ENCODE measurements at regions not wholly inside any gene's neighbourhood (a gene's known extent, or its start where the extent isn't known, plus 50 kb on each side); places are given as distances from the start of the nearest gene placed in this dataset.

DNA sequence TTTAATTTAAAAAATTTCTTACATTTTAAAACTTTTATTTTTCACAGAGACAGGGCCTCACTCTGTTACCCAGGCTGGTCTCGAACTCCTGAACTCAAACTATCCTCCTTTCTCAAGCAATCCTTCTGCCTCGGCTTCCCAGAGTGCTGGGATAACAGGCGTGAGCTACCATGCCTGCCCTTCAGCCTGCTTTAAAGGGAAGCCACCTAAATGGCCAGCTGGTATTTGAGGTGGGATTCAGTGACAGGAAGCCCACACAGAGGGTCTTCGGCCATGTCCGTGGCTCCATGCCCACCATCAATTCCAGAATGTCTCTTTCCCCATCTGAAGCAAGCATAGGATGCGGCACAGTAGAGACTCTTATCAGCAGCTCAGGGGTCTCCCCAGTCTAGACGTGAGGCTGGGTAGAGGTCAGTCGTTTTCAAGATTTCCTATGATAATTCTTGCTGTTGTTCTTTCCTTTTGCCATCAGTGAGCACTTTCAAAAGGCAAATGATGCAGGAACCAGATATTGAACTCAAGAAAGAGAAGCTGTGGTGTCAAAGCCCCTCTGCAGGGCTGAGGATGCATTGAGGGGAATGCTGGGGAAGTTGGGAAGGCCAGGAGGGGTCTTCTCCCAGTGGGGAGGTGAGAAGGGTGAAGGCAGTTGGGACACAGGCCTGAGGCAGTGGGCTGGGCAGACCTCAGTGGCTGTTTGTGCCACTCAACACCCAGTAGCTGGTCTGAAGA lies 291.5 kb upstream of the IGFBP3 start:
- DNase-seq (ENCODE audit: low read depth): no peak

DNA sequence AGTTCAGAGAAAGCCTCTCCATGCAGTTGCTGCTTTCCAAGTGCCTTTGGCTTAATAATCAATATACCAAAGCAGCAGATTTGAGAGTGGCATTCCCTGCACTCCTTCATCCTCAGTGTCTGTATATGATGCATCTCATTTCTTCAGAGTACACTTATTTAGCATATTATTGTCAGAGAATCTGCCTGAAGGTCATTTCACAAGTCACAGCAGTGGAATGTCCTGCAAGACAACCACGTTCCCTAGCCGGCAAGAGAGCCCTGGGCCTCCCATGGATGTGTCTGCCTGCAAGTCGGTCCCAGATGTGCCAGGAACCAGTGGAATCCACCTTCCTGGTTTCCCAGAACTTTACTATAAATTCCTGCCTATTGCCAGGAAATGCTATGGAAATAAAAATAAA lies 289.4 kb upstream of the IGFBP3 start:
- DNase-seq (ENCODE audit: low read depth): no peak

DNA sequence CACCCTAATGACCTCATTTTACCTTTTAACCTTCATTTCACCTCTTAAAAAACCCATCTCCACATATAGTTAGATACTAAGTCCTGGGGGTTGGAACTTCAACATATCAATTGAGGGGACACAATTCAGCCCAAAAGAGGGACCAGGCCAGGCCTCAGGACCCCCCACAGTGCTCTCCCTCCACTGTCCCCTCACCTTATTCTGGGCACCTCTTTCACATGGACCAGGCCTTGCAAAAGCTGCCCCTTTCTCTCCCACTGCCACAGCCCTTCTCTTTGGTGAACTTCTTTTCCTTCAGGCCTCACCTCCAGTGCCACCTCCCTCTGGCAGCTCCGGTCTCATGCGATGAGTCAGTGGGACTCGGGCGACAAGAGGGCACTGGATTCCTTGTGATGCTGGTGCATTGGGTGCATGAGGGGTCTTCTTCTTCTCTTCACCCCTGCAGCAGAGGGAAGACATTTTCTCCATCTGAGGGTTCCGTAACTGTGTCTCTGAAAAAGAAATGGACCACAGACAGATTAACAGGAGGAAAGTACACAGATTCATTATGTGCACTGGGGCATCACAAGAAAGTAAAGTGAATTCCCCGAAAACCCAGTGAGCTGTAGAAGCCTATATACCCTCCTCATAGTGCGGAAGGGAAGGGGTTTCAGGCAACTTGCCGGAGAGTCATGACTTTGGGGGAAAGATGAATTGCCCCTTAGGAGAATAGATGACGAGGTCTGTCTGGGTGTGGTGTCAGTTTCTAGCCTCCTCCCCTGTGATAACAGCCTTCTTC lies 288.7 kb upstream of the IGFBP3 start:
- DNase-seq (ENCODE audit: low read depth): no peak

DNA sequence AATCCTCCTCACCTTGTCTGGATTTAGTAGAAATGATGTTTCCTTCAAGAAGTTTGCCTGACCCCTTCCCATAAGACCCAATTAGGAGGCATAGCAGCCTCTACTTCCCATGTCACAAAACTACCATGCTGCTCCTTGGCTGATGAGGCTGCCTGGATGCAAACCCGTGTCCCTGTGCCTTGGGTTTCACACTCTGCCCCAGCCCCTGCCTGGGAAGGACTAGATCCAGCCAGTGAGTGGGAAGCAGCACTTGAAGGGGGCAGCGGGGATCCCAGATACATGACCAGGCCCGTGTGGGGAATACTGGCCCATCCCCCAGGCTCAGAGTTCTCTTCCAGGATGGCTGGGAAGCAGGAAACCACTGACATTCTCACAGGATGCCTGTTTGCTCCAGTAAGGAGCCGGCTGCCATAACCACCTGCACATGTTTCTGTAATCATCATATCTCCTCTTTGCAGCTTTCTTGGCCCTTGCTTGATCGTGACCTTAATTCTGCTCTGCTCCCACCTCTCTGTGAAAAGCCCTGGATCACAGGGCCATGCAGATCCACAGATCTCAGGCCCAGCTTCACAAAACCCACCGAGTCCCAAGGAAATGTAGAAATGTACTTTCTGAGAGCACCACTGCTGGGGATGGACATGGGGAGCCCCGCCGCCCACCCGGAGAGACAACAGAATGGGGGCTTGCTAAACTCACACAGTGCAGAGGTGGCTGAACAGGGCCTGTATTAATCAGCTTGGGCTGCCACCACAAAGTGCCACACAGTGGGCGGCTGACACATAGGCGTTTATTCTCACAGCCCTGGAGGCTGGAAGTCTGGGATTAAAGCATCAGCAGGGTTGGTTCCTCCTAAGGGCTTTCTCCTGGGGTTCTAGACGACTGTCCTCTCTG lies 287.8 kb upstream of the IGFBP3 start:
- no peak for DNase-seq (ENCODE audit: low read depth)

DNA sequence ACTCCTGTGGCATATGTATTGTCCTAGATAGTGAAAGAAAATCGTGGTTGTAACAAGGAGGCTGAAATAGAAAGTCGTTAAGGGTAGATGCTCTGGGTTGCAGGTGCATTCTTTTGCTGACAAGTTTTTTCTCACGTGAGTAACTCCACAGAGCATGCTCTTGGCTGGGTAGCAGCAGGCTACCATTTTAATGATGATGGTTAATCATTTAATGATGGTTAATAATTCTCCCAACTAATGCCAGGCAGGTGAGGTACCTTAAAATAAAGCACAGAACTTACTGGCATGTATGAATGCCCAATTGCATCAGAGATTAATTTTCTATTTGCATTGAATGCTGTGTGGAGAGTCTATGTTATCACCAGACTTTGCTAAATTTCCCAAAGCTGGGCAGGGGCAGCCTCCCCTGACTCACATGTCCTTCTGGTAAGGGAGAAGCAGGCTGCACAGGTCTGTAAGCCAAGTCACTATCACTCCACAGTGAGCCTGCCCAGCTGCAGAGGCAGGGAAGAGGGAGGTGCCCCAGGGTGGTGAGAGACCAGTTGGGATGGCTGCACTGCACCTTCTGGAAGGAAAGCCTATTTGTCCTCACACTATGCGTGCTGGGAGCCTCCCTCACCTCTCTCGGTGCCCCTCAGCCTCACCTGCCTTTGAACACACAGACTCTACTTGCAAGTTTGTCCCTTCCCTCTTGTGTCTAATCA lies 287.0 kb upstream of the IGFBP3 start:
- no peak for DNase-seq (ENCODE audit: low read depth)

DNA sequence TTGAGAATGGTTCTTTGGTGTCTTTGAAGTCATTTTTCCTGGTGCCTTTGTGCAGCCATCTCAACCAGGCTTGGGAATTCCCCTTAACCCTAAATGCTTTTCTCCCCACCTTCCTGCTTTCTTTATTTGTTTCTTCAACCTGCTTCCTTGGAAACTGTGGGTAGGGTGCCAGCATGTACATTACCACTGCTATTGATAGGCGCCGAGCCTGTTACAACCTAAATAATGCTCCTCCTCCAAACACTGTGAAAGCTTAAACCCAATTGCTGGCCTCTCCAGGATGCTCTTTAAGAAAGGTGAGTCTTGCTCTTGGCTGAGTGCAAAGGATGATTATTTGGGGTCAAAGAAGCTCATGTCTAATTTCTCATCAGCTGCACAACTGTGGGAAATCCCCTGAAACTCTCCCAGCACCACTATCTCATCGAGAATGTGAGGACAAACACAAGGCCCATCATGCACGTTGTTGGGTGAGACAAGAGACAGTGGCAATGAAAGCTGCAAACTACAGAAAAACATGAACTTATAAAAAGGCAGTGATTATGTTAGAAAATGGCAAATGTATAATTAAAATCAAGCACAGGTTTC lies 285.5 kb upstream of the IGFBP3 start:
- no peak for DNase-seq (ENCODE audit: low read depth)

DNA sequence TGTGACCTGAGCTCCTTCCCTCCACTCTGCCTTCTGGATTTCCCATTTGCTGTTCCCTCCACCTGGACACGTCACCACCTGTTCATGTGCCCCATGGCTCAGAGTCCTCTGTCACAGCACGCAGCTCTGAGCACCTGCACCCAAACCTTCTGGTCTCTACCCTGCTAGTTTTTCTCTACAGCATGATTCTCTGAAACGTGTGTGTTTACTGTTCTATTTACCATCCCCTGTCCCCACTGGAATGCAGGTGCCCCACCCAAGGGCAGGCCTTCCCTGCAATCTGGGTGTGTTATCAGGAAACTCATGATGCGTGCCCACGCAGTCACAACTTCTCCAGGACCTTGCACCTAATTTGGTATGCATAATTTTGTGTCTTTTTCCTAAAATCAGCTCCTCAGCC lies 284.4 kb upstream of the IGFBP3 start:
- no peak for DNase-seq (ENCODE audit: low read depth)

DNA sequence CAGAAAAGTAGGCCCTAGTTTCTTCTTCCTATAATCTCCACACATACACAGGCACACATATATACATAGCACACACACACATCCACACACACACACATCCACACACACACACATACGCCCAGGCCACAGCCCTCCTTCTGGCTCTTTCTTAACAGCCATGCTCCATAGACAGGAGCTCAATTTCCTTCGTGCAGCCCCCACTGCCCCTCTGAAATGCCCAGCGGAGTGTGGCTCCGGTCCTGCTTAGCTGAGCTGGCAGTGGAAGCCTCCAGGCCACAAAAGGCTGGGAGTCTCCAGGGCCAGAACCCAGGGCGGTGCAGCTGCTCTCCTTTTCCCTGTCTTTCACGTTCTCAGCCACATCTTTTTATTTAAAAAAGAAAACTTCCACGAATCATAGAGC lies 282.9 kb upstream of the IGFBP3 start:
- no peak for DNase-seq (ENCODE audit: low read depth)

DNA sequence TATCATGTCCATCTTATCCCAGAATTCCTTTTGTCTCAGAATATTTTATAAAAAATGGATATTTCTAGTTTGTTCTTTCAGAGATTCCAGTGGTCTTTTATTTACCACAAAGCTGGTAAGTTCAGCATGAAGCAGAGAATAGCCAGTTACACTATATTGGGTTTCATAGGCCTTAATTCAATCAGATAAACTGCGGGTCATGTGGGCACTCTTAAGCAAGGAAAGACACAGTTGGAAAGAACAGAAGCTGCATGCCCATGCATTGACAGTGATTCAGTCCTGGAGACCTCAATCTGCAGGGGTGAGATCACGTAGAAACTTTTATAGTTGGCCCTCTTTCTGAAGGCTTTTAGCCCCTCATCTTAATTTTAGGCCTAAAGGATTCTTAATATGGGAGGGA lies 281.3 kb upstream of the IGFBP3 start:
- DNase-seq (ENCODE audit: low read depth): no peak

DNA sequence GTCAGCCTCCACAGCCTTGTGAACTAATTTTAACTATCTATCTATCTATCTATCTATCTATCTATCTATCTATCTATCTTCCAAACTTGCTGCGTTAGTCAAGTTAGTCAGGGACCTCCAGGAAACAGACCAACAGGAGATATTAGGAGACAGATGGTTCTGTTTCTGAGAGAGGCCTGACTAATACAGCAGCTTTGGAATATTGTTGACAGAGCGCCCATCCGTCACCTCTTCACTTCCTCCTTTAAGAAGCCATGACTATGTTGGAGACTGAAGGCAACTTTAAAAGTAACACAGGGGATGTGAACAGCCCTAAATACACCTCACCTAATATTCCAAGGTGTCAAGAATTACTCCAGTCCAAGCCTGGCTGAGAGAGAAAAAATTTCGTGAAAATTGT lies 280.9 kb upstream of the IGFBP3 start:
- DNase-seq (ENCODE audit: low read depth): no peak

DNA sequence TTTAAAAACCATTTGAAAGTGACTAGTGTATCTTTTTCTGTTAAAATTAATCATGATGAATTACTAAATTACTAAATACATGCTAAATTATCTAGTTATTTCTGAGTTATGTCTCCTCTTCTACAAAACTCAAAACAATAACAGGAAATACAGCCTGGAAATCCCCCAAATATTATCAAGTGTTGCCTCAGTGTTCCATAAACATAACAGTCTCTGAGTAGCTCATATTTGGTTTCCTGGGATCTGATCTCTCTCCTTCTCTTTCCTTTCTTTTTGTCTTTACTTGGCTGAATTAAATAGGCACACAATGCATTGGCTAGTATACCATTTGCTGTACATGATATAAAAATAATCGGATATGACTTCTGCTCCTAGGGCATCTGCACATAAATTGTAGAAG lies 277.6 kb upstream of the IGFBP3 start:
- no peak for DNase-seq (ENCODE audit: low read depth)

DNA sequence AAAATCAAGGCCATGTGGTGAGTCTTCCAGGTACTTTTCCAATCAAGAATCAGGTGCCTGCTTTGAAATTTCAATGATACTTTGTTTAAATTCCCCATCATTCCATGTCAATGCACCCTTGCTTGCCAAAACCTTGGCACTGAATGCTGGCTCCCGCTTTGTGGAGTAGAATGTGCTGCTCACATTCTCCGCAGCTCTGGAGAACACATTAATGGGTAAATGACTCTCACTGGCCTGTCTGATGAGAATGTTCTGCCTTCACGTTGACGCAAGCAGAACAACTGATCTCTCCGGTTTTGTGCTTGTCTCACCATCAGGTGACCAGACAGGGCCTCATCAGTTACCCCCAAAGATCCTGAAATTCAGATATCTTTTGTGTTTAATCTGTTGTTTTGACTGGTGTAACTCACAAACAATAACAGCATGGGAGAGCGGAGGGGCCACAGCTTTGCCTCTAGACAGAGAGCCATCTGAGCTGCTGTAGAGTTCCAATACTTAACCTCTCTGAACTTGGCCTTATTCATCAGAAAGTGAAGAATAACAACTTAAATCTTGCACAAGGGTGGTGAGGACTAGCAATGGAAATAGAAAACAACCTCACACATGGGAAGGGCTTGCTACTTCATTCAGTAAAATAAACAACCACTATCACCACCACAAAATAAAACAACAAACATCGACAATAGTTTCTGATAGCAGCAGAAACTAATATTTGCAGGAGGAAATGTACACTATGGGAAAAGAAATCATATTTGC lies 276.9 kb upstream of the IGFBP3 start:
- no peak for DNase-seq (ENCODE audit: low read depth)

DNA sequence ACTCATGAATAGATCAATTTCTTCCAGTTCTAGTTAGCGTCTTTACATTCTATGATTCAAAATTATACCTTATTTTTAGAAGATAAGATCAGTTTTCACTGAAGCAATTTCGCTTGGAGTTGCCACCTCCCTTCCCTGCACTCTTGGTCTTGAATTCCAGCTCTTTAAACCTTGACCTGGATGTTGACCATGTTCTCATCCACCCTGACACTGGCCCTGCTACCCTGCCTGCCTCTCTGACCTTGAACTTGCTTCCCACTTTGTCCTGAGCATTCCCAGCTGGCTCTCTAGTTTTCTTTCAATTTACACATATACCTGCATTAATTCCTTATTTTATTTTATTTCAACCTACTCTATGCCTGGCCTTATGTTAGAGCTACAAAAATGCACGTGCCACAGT lies 274.9 kb upstream of the IGFBP3 start:
- no peak for DNase-seq (ENCODE audit: low read depth)

DNA sequence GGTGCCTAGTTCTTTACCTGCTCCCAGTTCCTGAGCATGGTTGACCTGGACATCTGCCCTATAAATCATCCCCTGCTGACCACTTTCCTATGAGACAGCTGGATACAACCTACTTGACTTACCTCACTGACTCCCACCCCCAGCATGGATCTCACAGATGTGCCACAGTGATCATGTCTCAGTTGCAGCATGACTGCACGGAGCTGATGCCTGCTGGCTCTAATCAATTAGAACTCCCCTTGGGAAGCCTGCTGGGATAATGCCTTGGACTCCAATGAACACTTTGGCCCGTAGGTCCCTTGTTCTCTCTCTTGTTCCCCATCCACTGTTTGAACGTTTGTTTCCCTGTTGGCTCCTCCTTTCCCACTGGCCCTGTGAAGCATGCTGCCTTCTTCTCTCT lies 271.2 kb upstream of the IGFBP3 start:
- no peak for DNase-seq (ENCODE audit: low read depth)

DNA sequence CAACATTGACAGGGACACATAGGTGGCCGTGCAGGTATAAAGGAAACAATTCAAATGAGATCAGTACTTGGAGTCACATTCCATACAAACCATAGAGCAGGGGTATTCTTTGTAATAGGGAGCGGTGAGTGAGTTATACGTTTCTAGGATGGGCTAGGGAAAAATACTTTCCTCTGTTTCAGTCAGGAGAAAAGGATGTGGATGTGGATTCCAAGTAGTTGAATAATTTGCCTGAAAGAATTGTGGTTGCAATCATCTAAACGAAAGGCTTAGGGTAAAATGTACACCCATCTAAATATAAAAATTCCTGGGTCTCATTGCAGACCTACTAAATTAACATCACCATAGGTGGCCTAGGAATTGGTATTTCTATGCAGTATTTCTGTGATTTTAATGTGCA lies 270.7 kb upstream of the IGFBP3 start:
- peak; percentile 47 for DNase-seq (ENCODE audit: low read depth)

DNA sequence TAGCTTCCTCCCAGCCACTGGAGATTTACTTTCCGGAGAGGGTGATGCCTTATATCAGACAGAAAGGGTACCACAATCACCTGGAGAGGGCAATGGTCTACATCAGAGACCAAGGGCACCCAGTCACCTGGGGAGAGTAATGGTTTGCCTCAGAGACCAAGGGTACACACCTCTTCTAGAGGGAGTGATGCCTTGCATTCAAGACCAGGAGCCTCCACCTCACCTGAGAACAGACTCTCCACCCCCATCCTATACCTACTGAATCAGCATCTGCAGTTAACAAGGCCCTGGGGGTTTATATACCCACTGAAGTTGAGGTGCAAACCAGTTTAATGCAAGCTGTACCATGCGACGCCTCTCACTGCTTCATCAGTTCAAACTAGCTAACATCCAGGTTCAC lies 270.2 kb upstream of the IGFBP3 start:
- DNase-seq (ENCODE audit: low read depth): no peak

DNA sequence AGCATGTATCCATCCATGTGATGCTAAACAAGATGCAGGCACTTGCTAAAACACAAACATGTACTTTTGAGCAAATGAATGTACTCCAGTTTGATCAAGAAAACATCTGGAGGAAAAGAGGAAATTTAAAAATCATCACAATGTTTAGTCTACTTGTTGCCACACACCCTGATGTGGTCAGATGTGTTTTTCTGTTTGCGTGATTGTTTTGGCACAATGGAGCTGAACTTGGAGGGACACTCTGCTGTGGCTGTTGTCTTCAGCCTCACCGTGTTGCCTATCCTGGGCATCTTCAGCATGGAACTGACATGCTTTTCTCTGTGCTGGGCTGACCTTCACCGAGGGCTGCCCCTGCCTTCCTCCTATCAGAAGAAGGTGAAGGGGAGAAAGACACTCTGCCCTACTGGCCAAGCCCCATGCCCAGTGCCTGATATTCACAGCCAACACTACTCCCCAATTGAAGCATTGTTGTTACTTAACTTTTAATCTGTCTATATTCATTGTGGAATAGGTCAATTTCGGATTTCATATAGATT lies 268.3 kb upstream of the IGFBP3 start:
- no peak for DNase-seq (ENCODE audit: low read depth)

DNA sequence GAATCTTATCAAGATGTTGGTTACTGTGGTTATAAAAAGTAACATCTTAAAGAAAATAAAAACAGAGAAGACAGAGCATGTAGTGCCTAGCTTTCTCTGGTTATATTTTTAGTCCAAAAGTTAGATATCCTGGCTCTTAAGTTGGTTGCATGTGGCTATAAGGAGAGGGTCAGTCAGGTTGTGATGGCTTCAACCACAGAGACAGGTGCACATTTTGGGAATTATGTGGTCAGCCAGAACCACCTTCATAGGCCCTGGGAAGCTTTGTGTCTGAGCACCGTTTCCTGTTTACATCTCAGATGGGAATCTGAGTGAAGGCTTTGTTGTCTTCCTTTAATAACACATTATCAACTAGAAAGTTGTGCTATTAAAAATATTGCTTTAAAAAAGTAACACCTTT lies 265.1 kb upstream of the IGFBP3 start:
- no peak for DNase-seq (ENCODE audit: low read depth)

DNA sequence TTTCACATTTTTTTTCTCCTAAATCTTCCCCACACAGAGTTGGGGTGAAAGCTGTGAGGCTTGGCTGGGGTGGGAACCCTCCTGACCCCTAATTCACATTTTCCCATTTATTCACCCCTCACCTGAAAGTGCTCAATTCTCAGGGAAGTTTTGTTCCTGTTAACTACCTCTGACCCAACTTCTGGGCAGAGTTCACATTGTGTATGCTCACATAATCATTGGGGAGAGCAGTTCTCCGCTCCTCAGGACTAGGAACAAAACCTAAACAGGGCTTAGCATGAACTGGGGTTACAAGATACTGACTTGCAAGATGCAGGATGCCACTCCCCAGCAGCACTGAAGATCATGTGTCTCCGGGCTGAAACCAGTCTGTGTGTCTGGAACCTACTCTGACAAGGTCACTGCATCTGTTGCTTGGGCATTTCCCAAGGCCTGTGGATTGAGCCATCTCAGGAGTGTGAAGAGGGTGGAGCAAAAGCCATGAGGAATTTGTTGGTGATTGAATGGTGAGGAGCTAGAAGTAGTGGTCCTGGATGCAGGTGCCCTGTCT lies 258.1 kb upstream of the IGFBP3 start:
- peak; percentile 49 for DNase-seq (ENCODE audit: low read depth)

DNA sequence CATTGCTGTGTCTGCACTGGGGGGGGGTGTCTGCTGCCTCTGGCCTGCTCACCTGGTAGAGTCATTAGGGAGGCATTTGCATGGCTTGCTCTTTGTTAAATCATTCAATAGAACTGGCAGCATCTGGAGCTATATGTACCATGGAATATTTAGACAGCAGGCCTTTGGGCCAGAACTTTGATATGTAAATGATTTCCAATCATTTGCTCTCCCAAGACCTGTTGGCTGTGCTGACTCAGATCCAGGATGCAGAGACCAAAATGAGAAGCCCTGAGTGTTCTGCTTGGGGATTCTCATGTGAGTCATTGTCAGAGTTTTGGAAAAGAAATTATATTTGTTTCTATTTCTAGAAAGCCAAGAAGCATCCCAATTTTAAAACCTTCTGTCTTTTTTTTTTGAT lies 257.6 kb upstream of the IGFBP3 start:
- DNase-seq (ENCODE audit: low read depth): peak; percentile 68
